HAP-1 (cell line): ENCODE measurements at regions not wholly inside any gene's neighbourhood (a gene's known extent, or its start where the extent isn't known, plus 50 kb on each side); places are given as distances from the start of the nearest gene placed in this dataset.
"Not testable (repeated sequence)": the region's sequence is repeated elsewhere in the genome, so short reads cannot be mapped to it uniquely, and the experiment has no call there.

Experiments used
- DNase-seq, 2 experiments: peaks; one replicate each; pipeline ENCODE4 v3.0.0-alpha.2; 2016 to 2020; ENCODE audit warnings: low spot score in 2 of 2
- H3K27me3 ChIP-seq: fragments of 250-450 bp; sonication (Bioruptor Pico); 2 replicates; pipeline ENCODE4 v1.5.1; 2020; ENCODE audit warnings: low read depth, mild to moderate bottlenecking, moderate library complexity
- H3K36me3 ChIP-seq: fragments of 250-450 bp; sonication (Bioruptor Pico); replicated peaks from 2 replicates; pipeline ENCODE4 v1.5.1; 2020; ENCODE audit warnings: mild to moderate bottlenecking
- H3K4me1 ChIP-seq: fragments of 250-450 bp; sonication (Bioruptor Pico); 2 replicates; pipeline ENCODE4 v1.5.1; 2020; ENCODE audit warnings: mild to moderate bottlenecking
- H3K4me3 ChIP-seq: fragments of 250-450 bp; sonication (Bioruptor Pico); 2 replicates; pipeline ENCODE4 v1.5.1; 2020; ENCODE audit warnings: mild to moderate bottlenecking, moderate library complexity
- H3K9me3 ChIP-seq: fragments of 250-450 bp; sonication (Bioruptor Pico); 2 replicates; pipeline ENCODE4 v1.5.1; 2020; ENCODE audit warnings: mild to moderate bottlenecking, moderate library complexity
- in situ Hi-C: fragments of 300-500 bp; cut with MboI; formaldehyde crosslinking; loops from 3 replicates; pipeline ENCODE4 v1.14.3; 2020; ENCODE audit warnings: low sequenced_read_pairs, inconsistent platforms, mixed read lengths

DNA sequence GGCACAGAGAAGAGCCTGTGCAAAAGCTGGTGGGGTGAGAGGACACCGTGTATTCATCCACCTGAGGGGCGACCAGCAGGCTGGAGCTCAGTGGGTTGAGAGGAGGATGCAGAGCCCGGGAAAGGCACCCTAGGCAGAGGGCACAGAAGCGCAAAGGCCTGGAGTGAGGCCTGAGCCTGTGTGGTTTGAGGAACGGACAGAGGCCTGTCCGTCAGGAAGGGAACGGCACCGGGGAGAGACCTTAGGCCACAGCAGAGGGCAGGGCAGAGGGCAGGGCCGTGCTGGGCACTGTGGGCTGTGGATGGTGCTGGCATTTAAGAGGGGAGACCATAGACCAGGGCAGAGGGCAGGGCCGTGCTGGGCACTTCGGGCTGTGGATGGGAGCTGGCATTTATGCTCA lies 59.5 kb upstream of the APOD start:
- DNase-seq, in situ Hi-C loops, H3K9me3 ChIP-seq, H3K4me3 ChIP-seq, H3K27me3 ChIP-seq, H3K36me3 ChIP-seq, H3K4me1 ChIP-seq: not testable (repeated sequence)

- H3K4me3 ChIP-seq, H3K9me3 ChIP-seq, H3K4me1 ChIP-seq, H3K27me3 ChIP-seq, H3K36me3 ChIP-seq, DNase-seq, in situ Hi-C loops: not testable (repeated sequence)
Observed at GRCh38 chr3:195642311-195642710, 58.6 kb upstream of the APOD start.

DNA sequence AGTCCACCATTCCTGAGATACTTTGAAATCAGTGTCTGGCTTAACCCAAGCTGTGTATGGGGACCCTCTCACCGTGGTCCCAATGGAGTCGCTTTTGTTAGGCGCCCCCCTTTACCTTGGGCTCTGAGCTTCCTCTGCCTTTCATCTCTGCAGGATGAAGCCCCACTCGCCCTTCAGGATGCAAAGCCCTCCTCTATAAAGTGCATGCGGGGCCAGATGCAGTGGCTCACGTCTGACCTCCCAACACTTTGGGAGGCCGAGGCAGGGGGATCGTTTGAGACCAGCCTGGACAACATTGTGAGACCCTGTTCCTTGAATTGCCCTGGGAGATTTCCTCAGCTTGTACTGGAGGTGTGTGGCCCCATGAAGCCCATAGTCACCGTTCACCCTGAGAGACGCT lies 54.7 kb upstream of the APOD start:
- H3K4me1 ChIP-seq, H3K27me3 ChIP-seq, in situ Hi-C loops, DNase-seq, H3K4me3 ChIP-seq, H3K9me3 ChIP-seq, H3K36me3 ChIP-seq: not testable (repeated sequence)

DNA sequence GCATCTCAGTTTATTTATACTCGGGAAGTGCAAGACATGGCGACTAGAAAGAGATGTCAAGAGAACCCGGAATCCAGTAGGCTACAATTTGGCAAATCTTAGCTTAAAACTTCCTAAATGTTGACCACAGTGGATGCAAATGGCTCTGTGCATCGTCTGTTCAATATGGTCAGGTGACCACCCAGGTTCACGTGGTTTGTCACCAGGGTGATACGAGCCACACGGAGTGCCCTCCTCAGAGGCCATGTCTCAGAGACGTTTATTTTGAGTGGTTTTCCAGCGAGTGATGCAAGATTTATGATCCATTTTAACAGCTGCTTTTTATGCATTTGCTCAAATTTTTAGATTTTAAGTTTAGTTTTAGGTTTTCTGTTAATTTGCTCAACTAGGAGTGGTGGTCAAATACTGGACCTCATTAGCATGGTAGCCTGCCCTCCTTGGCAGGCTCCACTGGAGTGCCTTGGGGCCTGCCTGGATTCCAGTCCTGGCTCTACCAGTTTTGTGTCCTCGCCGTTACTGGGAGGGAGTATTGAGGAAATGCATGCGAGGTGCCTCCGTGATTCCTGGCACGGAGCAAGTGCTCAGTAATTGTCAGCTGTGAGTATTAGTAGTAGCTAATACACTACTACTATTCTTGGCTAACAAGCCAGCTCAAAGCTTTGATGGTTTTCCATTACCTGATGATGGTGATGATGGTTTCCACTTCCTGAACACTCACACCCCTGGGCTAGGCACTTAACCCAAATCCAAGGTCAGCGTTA lies 53.9 kb upstream of the APOD start:
- H3K9me3 ChIP-seq, in situ Hi-C loops, DNase-seq, H3K4me1 ChIP-seq, H3K4me3 ChIP-seq, H3K36me3 ChIP-seq, H3K27me3 ChIP-seq: not testable (repeated sequence)

- H3K4me1 ChIP-seq, H3K4me3 ChIP-seq, in situ Hi-C loops, H3K36me3 ChIP-seq, H3K9me3 ChIP-seq, DNase-seq, H3K27me3 ChIP-seq: not testable (repeated sequence)
Observed at GRCh38 chr3:195637011-195637410, 53.3 kb upstream of the APOD start.

GRCh38 chr3:195635898-195636685 lies 52.4 kb upstream of the APOD start:
- in situ Hi-C loops, result not testable (repeated sequence)

GRCh38 chr3:195635262-195635873 lies 51.6 kb upstream of the APOD start:
- H3K9me3 ChIP-seq, in situ Hi-C loops, H3K36me3 ChIP-seq, H3K4me1 ChIP-seq, H3K27me3 ChIP-seq, DNase-seq, H3K4me3 ChIP-seq: not testable (repeated sequence)

More at GRCh38 chr3:195635898-195636685, 52.4 kb upstream of the APOD start:
- H3K9me3 ChIP-seq, H3K27me3 ChIP-seq, H3K4me1 ChIP-seq, H3K4me3 ChIP-seq, H3K36me3 ChIP-seq: not testable (repeated sequence)
- DNase-seq, result peak in 1 of 2 experiments; percentile 42

- H3K27me3 ChIP-seq, H3K36me3 ChIP-seq, DNase-seq, H3K4me1 ChIP-seq, H3K9me3 ChIP-seq, in situ Hi-C loops: not testable (repeated sequence)
- H3K4me3 ChIP-seq, result peak overlapping the region; percentile 36
Observed at GRCh38 chr3:195634426-195635261, 50.9 kb upstream of the APOD start.
